ENCODE measurements at regions not wholly inside any gene's neighbourhood (a gene's known extent, or its start where the extent isn't known, plus 50 kb on each side); places are given as distances from the start of the nearest gene placed in this dataset.

- Histone ChIP-seq H3K36me3 (no peaks in the 10 kb centered on the region), H3K27ac (no peak overlapping the region), H3K4me3 (no peak overlapping the region), H3K9me3 (no peaks in the 10 kb centered on the region), H3K27me3 (no peaks in the 10 kb centered on the region), H3K4me1 (no peaks in the 10 kb centered on the region)
- no peak for DNase-seq (ENCODE audit: low spot score)
- no peak for TF ChIP-seq CTCF (IDR thresholded peaks at IDR 0.05)
These were observed 276.8 kb upstream of the MAP3K1 start for GRCh38 chr5:56538580-56538979.

GRCh38 chr5:56535347-56535746 lies 280.0 kb upstream of the MAP3K1 start:
- H3K36me3 ChIP-seq, result no peaks in the 10 kb centered on the region
- TF ChIP-seq CTCF (IDR thresholded peaks at IDR 0.05), result no peak
- no peak overlapping the region for H3K4me3 ChIP-seq
- no peaks in the 10 kb centered on the region for H3K4me1 ChIP-seq
- no peak overlapping the region for H3K27ac ChIP-seq
- no peak for DNase-seq (ENCODE audit: low spot score)
- no peaks in the 10 kb centered on the region for H3K27me3 ChIP-seq
- no peaks in the 10 kb centered on the region for H3K9me3 ChIP-seq

GRCh38 chr5:56534102-56534829 lies 281.1 kb upstream of the MAP3K1 start:
- no peak for DNase-seq (ENCODE audit: low spot score)
- Histone ChIP-seq H3K4me1 (no peaks in the 10 kb centered on the region), H3K4me3 (no peak overlapping the region), H3K27ac (no peak overlapping the region), H3K9me3 (no peaks in the 10 kb centered on the region), H3K27me3 (no peaks in the 10 kb centered on the region), H3K36me3 (no peaks in the 10 kb centered on the region)
- no peak for TF ChIP-seq CTCF (IDR thresholded peaks at IDR 0.05)

- DNase-seq (ENCODE audit: low spot score), result no peak
- TF ChIP-seq CTCF (IDR thresholded peaks at IDR 0.05), result no peak
- H3K9me3 ChIP-seq, result no peaks in the 10 kb centered on the region
- no peaks in the 10 kb centered on the region for H3K4me1 ChIP-seq
- no peaks in the 10 kb centered on the region for H3K36me3 ChIP-seq
- H3K27me3 ChIP-seq, result no peaks in the 10 kb centered on the region
- H3K4me3 ChIP-seq, result no peak overlapping the region
- no peak overlapping the region for H3K27ac ChIP-seq
These were observed 282.9 kb upstream of the MAP3K1 start for GRCh38 chr5:56532466-56532865.

GRCh38 chr5:56530626-56531138 lies 284.7 kb upstream of the MAP3K1 start:
- no peak overlapping the region for H3K4me3 ChIP-seq
- TF ChIP-seq CTCF (IDR thresholded peaks at IDR 0.05), result no peak
- H3K4me1 ChIP-seq, result no peaks in the 10 kb centered on the region
- no peak overlapping the region for H3K27ac ChIP-seq
- DNase-seq (ENCODE audit: low spot score), result no peak
- no peaks in the 10 kb centered on the region for H3K27me3 ChIP-seq
- no peaks in the 10 kb centered on the region for H3K9me3 ChIP-seq
- no peaks in the 10 kb centered on the region for H3K36me3 ChIP-seq

Data from right atrium auricular region (tissue), 2 donors.